22Rv1 (cell line): ENCODE measurements at regions not wholly inside any gene's neighbourhood (a gene's known extent, or its start where the extent isn't known, plus 50 kb on each side); places are given as distances from the start of the nearest gene placed in this dataset.

Experiments
- CTCF ChIP-seq: fragments of 450-650 bp; IDR thresholded peaks from 2 replicates; pipeline ENCODE4 v1.5.1; 2017; ENCODE audit warnings: mild to moderate bottlenecking
- ZFX ChIP-seq: fragments of 450-650 bp; IDR thresholded peaks from 2 replicates; pipeline ENCODE4 v1.6.1; 2017; ENCODE audit warnings: antibody characterized with exemption, borderline replicate concordance

- TF ChIP-seq CTCF (no peak), ZFX (no peak)
Observed at GRCh38 chr10:89873055-89873454, 171.7 kb downstream of the KIF20B start.
